GM18511 (cell line): ENCODE measurements at regions not wholly inside any gene's neighbourhood (a gene's known extent, or its start where the extent isn't known, plus 50 kb on each side); places are given as distances from the start of the nearest gene placed in this dataset.
"Not testable (repeated sequence)": the region's sequence is repeated elsewhere in the genome, so short reads cannot be mapped to it uniquely, and the experiment has no call there.

Experiments used
- ATAC-seq: cut with Tn5 transposase; IDR thresholded peaks from one replicate; pipeline ENCODE4 v1.9.1; 2021; ENCODE audit warnings: mild to moderate bottlenecking, moderate library complexity; ENCODE audit not compliant: unreplicated experiment

- not testable (repeated sequence) for ATAC-seq
These were observed 121.1 kb upstream of the SESTD1 start for GRCh38 chr2:179385756-179386155.

GRCh38 chr2:179383975-179384374, 119.3 kb upstream of the SESTD1 start:
- no peak for ATAC-seq

- ATAC-seq = no peak
These were observed 112.7 kb upstream of the SESTD1 start for GRCh38 chr2:179377296-179377695.

- no peak for ATAC-seq
These were observed 112.2 kb upstream of the SESTD1 start for GRCh38 chr2:179376881-179377280.

- no peak for ATAC-seq
These were observed 109.2 kb upstream of the SESTD1 start for GRCh38 chr2:179373816-179374215.

- not testable (repeated sequence) for ATAC-seq
These were observed 100.9 kb upstream of the SESTD1 start for GRCh38 chr2:179365561-179365960.

- no peak for ATAC-seq
These were observed 91.2 kb upstream of the SESTD1 start for GRCh38 chr2:179355881-179356280.

- ATAC-seq = no peak
These were observed 90.3 kb upstream of the SESTD1 start for GRCh38 chr2:179354739-179355537.

GRCh38 chr2:179354296-179354695, 89.7 kb upstream of the SESTD1 start:
- ATAC-seq = no peak

- no peak for ATAC-seq
These were observed 87.5 kb upstream of the SESTD1 start for GRCh38 chr2:179352181-179352580.

GRCh38 chr2:179351057-179351456, 86.4 kb upstream of the SESTD1 start:
- no peak for ATAC-seq

- ATAC-seq = peak; percentile 80
These were observed 85.2 kb upstream of the SESTD1 start for GRCh38 chr2:179349670-179350303.

- ATAC-seq = no peak
These were observed 84.3 kb upstream of the SESTD1 start for GRCh38 chr2:179348906-179349305.

GRCh38 chr2:179344970-179345369, 80.3 kb upstream of the SESTD1 start:
- no peak for ATAC-seq

GRCh38 chr2:179344280-179344964, 79.8 kb upstream of the SESTD1 start:
- ATAC-seq = no peak

GRCh38 chr2:179343945-179344279, 79.3 kb upstream of the SESTD1 start:
- no peak for ATAC-seq

- ATAC-seq = no peak
These were observed 76.7 kb upstream of the SESTD1 start for GRCh38 chr2:179341152-179341866.

- no peak for ATAC-seq
These were observed 76.0 kb upstream of the SESTD1 start for GRCh38 chr2:179340678-179341077.

- no peak for ATAC-seq
These were observed 74.0 kb upstream of the SESTD1 start for GRCh38 chr2:179338681-179339080.

GRCh38 chr2:179336782-179337534, 72.3 kb upstream of the SESTD1 start:
- no peak for ATAC-seq

GRCh38 chr2:179335732-179336131, 71.1 kb upstream of the SESTD1 start:
- ATAC-seq = no peak
